IMR-90 (cell line): ENCODE measurements at regions not wholly inside any gene's neighbourhood (a gene's known extent, or its start where the extent isn't known, plus 50 kb on each side); places are given as distances from the start of the nearest gene placed in this dataset.

Experiments
- ATAC-seq: fragments of 200-7000 bp; cut with Tn5 transposase; 2 replicates; pipeline ENCODE4 v1.9.1; 2020; ENCODE audit warnings: low read depth, mild to moderate bottlenecking, moderate library complexity
- BruUV-seq: library from RNA; stranded (reverse); fragments of 400-500 nt; replicated peaks from 2 replicates; lab custom pipeline; 2021; lab: Mats Ljungman, UMichigan
- CTCF ChIA-PET: fragments of 300-600 bp; formaldehyde crosslinking; extraction: SDS; loops from one replicate; lab custom pipeline; 2021; ENCODE audit warnings: antibody characterized with exemption; lab: Yijun Ruan, JAX
- POLR2A ChIA-PET: fragments of 300-600 bp; sonication (Branson Sonifier 250); formaldehyde crosslinking; loops from one replicate; lab custom pipeline; 2022; ENCODE audit warnings: antibody characterized with exemption; ENCODE audit not compliant: unreplicated experiment; lab: Charles Lee
- DNase-seq: peaks from one replicate; pipeline ENCODE4 v3.0.0; 2013
- H2AFZ ChIP-seq: replicated peaks from 2 replicates; pipeline ENCODE3; 2013; ENCODE audit warnings: low read length, mild to moderate bottlenecking; ENCODE audit not compliant: poor library complexity
- H2AK5ac ChIP-seq: 2 replicates; pipeline ENCODE4 v1.6.1; 2013; ENCODE audit warnings: low read depth, low read length, inconsistent platforms
- H2AK9ac ChIP-seq: replicated peaks from 2 replicates; pipeline ENCODE3; 2013; ENCODE audit warnings: mild to moderate bottlenecking, low read depth, low read length, moderate library complexity; ENCODE audit not compliant: poor library complexity
- H2BK120ac ChIP-seq: 2 replicates; pipeline ENCODE4 v1.6.1; 2013; ENCODE audit warnings: low read depth, low read length, inconsistent platforms
- H2BK15ac ChIP-seq: 3 replicates; pipeline ENCODE4 v1.6.1; 2013; ENCODE audit warnings: low read depth, low read length, inconsistent platforms
- H2BK20ac ChIP-seq: 2 replicates; pipeline ENCODE4 v1.6.1; 2013; ENCODE audit warnings: low read depth, mild to moderate bottlenecking, inconsistent platforms, low read length, moderate library complexity
- H2BK5ac ChIP-seq: 2 replicates; pipeline ENCODE4 v1.6.1; 2013; ENCODE audit warnings: mild to moderate bottlenecking, low read depth, low read length, inconsistent platforms; ENCODE audit not compliant: poor library complexity, severe bottlenecking
- H3K14ac ChIP-seq: replicated peaks from 2 replicates; pipeline ENCODE4 v1.6.1; 2013; ENCODE audit warnings: low read depth, low read length, inconsistent platforms
- H3K18ac ChIP-seq: 2 replicates; pipeline ENCODE4 v1.6.1; 2013; ENCODE audit warnings: low read depth, low read length, control low read depth
- H3K23ac ChIP-seq: 2 replicates; pipeline ENCODE4 v1.6.1; 2013; ENCODE audit warnings: low read depth, low read length, inconsistent platforms
- H3K27ac ChIP-seq: 2 replicates; pipeline ENCODE4 v1.5.1; 2013; ENCODE audit warnings: mild to moderate bottlenecking, control low read depth, low read length; ENCODE audit not compliant: insufficient read depth
- H3K27me3 ChIP-seq: 2 replicates; pipeline ENCODE4 v1.6.1; 2013; ENCODE audit warnings: low read length; ENCODE audit not compliant: control insufficient read depth, insufficient read depth
- H3K36me3 ChIP-seq: 2 replicates; pipeline ENCODE4 v1.6.1; 2013; ENCODE audit warnings: low read length, mixed read lengths; ENCODE audit not compliant: control insufficient read depth, insufficient read depth
- H3K4ac ChIP-seq: 2 replicates; pipeline ENCODE4 v1.6.1; 2013; ENCODE audit warnings: low read depth, low read length, inconsistent platforms
- H3K4me1 ChIP-seq: 2 replicates; pipeline ENCODE4 v1.6.1; 2013; ENCODE audit warnings: low read length, mixed read lengths; ENCODE audit not compliant: control insufficient read depth, insufficient read depth
- H3K4me2 ChIP-seq: 2 replicates; pipeline ENCODE4 v1.6.1; 2013; ENCODE audit warnings: low read depth, mild to moderate bottlenecking, control low read depth, low read length, moderate library complexity
- H3K4me3 ChIP-seq: 2 replicates; pipeline ENCODE4 v1.5.1; 2013; ENCODE audit warnings: low read depth, mild to moderate bottlenecking, control low read depth, low read length, moderate library complexity; ENCODE audit not compliant: insufficient read depth
- H3K56ac ChIP-seq: 2 replicates; pipeline ENCODE4 v1.6.1; 2013; ENCODE audit warnings: low read length, inconsistent platforms; ENCODE audit not compliant: insufficient read depth; ENCODE audit errors: extremely low read depth
- H3K79me1 ChIP-seq, 2 experiments: 2 replicates each; pipeline ENCODE4 v1.6.1; 2013; ENCODE audit warnings: low read length in 2 of 2, inconsistent platforms in 1 of 2, low read depth in 1 of 2
- H3K9ac ChIP-seq: 2 replicates; pipeline ENCODE4 v1.6.1; 2013; ENCODE audit warnings: low read depth, low read length, control low read depth
- H3K9me1 ChIP-seq: 2 replicates; pipeline ENCODE4 v1.6.1; 2013; ENCODE audit warnings: low read length, inconsistent platforms; ENCODE audit not compliant: insufficient read depth
- H3K9me3 ChIP-seq: 2 replicates; pipeline ENCODE4 v1.6.1; 2013; ENCODE audit warnings: low read length; ENCODE audit not compliant: control insufficient read depth, insufficient read depth
- H4K20me1 ChIP-seq: 2 replicates; pipeline ENCODE4 v1.6.1; 2013; ENCODE audit warnings: low read length, inconsistent platforms; ENCODE audit not compliant: insufficient read depth
- H4K5ac ChIP-seq: 2 replicates; pipeline ENCODE4 v1.6.1; 2013; ENCODE audit warnings: mild to moderate bottlenecking, low read depth, low read length, control low read depth
- H4K8ac ChIP-seq, 2 experiments: 2 replicates each; pipeline ENCODE4 v1.6.1; 2013; ENCODE audit warnings: low read depth in 2 of 2, low read length in 2 of 2, control low read depth in 1 of 2, inconsistent platforms in 1 of 2
- H4K91ac ChIP-seq: 2 replicates; pipeline ENCODE4 v1.6.1; 2013; ENCODE audit warnings: low read depth, low read length, inconsistent platforms; ENCODE audit not compliant: insufficient read depth
- BHLHE40 ChIP-seq: fragments of 150-350 bp; IDR thresholded peaks from 2 replicates; pipeline ENCODE4 v1.6.1; 2016; ENCODE audit warnings: mild to moderate bottlenecking, low read depth, low read length
- CEBPB ChIP-seq: IDR thresholded peaks from 2 replicates; pipeline ENCODE4 v1.6.1; 2012; ENCODE audit warnings: low read depth, low read length, improper control_type of control experiment
- CHD1 ChIP-seq: IDR thresholded peaks from 2 replicates; pipeline ENCODE4 v1.6.1; 2012; ENCODE audit warnings: low read depth, low read length, improper control_type of control experiment
- CTCF ChIP-seq: conservative IDR thresholded peaks from 2 replicates; pipeline ENCODE4 v1.5.1; 2012; ENCODE audit warnings: mild to moderate bottlenecking, low read depth, low read length, improper control_type of control experiment
- FOS ChIP-seq: fragments of 150-350 bp; IDR thresholded peaks from 2 replicates; pipeline ENCODE4 v1.6.1; 2016; ENCODE audit warnings: low read depth, low read length
- MAZ ChIP-seq: IDR thresholded peaks from 2 replicates; pipeline ENCODE4 v1.6.1; 2012; ENCODE audit warnings: low read depth, mild to moderate bottlenecking, low read length, improper control_type of control experiment, moderate library complexity, borderline replicate concordance
- MXI1 ChIP-seq: IDR thresholded peaks from 2 replicates; pipeline ENCODE4 v1.6.1; 2012; ENCODE audit warnings: low read depth, mild to moderate bottlenecking, low read length, moderate library complexity, borderline replicate concordance
- NFE2L2 ChIP-seq: fragments of 150-350 bp; IDR thresholded peaks from 2 replicates; pipeline ENCODE4 v1.6.1; 2016; ENCODE audit warnings: low read depth, mild to moderate bottlenecking, low read length
- POLR2A ChIP-seq: IDR thresholded peaks from 2 replicates; pipeline ENCODE4 v1.6.1; 2012; ENCODE audit warnings: mild to moderate bottlenecking, low read depth, low read length
- RAD21 ChIP-seq: IDR thresholded peaks from 2 replicates; pipeline ENCODE4 v1.6.1; 2012; ENCODE audit warnings: low read length, improper control_type of control experiment
- RCOR1 ChIP-seq: IDR thresholded peaks from 2 replicates; pipeline ENCODE4 v1.6.1; 2012; ENCODE audit warnings: mild to moderate bottlenecking, low read length, improper control_type of control experiment; ENCODE audit not compliant: insufficient replicate concordance
- RFX5 ChIP-seq: IDR thresholded peaks from 2 replicates; pipeline ENCODE4 v1.8.0; 2012; ENCODE audit warnings: low read depth, mild to moderate bottlenecking, low read length, moderate library complexity
- SMC3 ChIP-seq: fragments of 150-350 bp; IDR thresholded peaks from 2 replicates; pipeline ENCODE4 v1.6.1; 2016; ENCODE audit warnings: low read depth, mild to moderate bottlenecking, antibody characterized with exemption, low read length, moderate library complexity
- USF2 ChIP-seq: fragments of 150-350 bp; IDR thresholded peaks from 2 replicates; pipeline ENCODE4 v1.6.1; 2017; ENCODE audit warnings: mild to moderate bottlenecking, antibody characterized with exemption, low read length, low read depth
- whole genome bisulfite sequencing, 2 experiments: methylation state at CpG; one replicate each; pipeline versions ENCODE4 v1.1.5 to v1.1.7; 2013; ENCODE audit warnings: missing lambda C conversion rate in 2 of 2; ENCODE audit not compliant: insufficient read length in 1 of 2; ENCODE audit errors: extremely low coverage in 2 of 2; 5-methylcytosine and 5-hydroxymethylcytosine counted together
- dilution Hi-C: fragments of 300-500 bp; cut with HindIII; formaldehyde crosslinking; loops from one replicate; pipeline ENCODE4 v1.14.3; 2018; ENCODE audit warnings: low sequenced_read_pairs; ENCODE audit not compliant: unreplicated experiment
- in situ Hi-C: fragments of 300-500 bp; cut with MboI; formaldehyde crosslinking; loops from 3 replicates; pipeline ENCODE4 v1.14.3; 2019; ENCODE audit warnings: low sequenced_read_pairs, inconsistent platforms, mixed read lengths
- intact Hi-C: fragments of 100-400 bp; cut with micrococcal nuclease; formaldehyde crosslinking; loops from 2 replicates; pipeline ENCODE4 v1.10.0; 2022
- TF ChIP-seq, protein P1 (sequence below): fragments of 150-350 bp; IDR thresholded peaks from 2 replicates; pipeline ENCODE4 v1.6.1; 2016; ENCODE audit warnings: low read depth, mild to moderate bottlenecking, low read length, moderate library complexity, borderline replicate concordance

DNA sequence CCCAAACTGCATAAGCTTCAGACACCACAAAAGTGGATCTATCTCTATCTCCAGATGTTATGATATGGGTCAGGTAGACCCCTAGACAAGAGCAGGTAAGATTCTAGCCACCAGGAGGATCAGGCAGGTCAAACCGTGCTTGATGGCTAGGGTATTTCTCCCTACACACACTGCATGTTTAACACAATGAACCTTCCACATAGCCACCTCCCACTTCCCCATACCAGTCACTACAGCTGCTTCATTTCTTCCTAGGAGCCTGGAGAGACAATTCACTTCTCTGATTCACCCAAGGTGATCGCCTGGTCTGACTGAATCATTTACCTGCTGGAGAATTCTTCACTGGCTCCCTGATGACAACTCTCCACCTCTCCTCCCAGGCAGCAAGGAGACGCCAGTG, 66.0 kb upstream of the MYCN start:
- H3K56ac ChIP-seq, result no peak overlapping the region
- intact Hi-C loops, result no loop called here
- H2AFZ ChIP-seq, result no peak overlapping the region
- H2BK20ac ChIP-seq, result no peak overlapping the region
- H2BK15ac ChIP-seq, result no peak overlapping the region
- H3K36me3 ChIP-seq, result no peaks in the 10 kb centered on the region
- H3K9me1 ChIP-seq, result no peaks in the 10 kb centered on the region
- no peaks in the 10 kb centered on the region for H3K79me1 ChIP-seq
- no peak overlapping the region for H2AK9ac ChIP-seq
- H3K4me2 ChIP-seq, result no peak overlapping the region
- dilution Hi-C loops, result no loop called here
- no peak overlapping the region for H3K14ac ChIP-seq
- no peaks in the 10 kb centered on the region for H3K4me1 ChIP-seq
- H2BK5ac ChIP-seq, result no peak overlapping the region
- no peak overlapping the region for H4K91ac ChIP-seq
- in situ Hi-C loops, result no loop called here
- no peak overlapping the region for H2AK5ac ChIP-seq
- BruUV-seq, result no TSS peak
- no peak overlapping the region for H3K27ac ChIP-seq
- POLR2A ChIA-PET, result no interaction called here
- H3K18ac ChIP-seq, result no peak overlapping the region
- H4K8ac ChIP-seq, result no peak overlapping the region
- H4K20me1 ChIP-seq, result no peaks in the 10 kb centered on the region
- ATAC-seq (no peak), DNase-seq (no peak)
- no peak overlapping the region for H3K4ac ChIP-seq
- H2BK120ac ChIP-seq, result no peak overlapping the region
- 5% methylated on average over 3 of the region's 3 CpGs; no CpG with 5 or more reads in 1 of the 2 experiments for WGBS, 2 experiments
- H3K27me3 ChIP-seq, result no peaks in the 10 kb centered on the region
- no peak overlapping the region for H3K9ac ChIP-seq
- no peak overlapping the region for H3K23ac ChIP-seq
- no peak overlapping the region for H4K5ac ChIP-seq
- peaks cover 24% of the 10 kb centered on the region for H3K9me3 ChIP-seq
- TF ChIP-seq RFX5 (no peak), CHD1 (no peak), CEBPB (no peak), USF2 (no peak), POLR2A (no peak), FOS (no peak), CTCF (no peak), RCOR1 (no peak), BHLHE40 (no peak), SMC3 (no peak), RAD21 (no peak), MAZ (no peak), NFE2L2 (no peak), MXI1 (no peak)
- TF ChIP-seq, protein P1, sequence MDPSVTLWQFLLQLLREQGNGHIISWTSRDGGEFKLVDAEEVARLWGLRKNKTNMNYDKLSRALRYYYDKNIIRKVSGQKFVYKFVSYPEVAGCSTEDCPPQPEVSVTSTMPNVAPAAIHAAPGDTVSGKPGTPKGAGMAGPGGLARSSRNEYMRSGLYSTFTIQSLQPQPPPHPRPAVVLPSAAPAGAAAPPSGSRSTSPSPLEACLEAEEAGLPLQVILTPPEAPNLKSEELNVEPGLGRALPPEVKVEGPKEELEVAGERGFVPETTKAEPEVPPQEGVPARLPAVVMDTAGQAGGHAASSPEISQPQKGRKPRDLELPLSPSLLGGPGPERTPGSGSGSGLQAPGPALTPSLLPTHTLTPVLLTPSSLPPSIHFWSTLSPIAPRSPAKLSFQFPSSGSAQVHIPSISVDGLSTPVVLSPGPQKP, result no peak
- CTCF ChIA-PET, result no interaction called here
- H3K4me3 ChIP-seq, result no peak overlapping the region
